ENCODE measurements at regions not wholly inside any gene's neighbourhood (a gene's known extent, or its start where the extent isn't known, plus 50 kb on each side); places are given as distances from the start of the nearest gene placed in this dataset.
"Not testable (repeated sequence)": the region's sequence is repeated elsewhere in the genome, so short reads cannot be mapped to it uniquely, and the experiment has no call there.

DNA sequence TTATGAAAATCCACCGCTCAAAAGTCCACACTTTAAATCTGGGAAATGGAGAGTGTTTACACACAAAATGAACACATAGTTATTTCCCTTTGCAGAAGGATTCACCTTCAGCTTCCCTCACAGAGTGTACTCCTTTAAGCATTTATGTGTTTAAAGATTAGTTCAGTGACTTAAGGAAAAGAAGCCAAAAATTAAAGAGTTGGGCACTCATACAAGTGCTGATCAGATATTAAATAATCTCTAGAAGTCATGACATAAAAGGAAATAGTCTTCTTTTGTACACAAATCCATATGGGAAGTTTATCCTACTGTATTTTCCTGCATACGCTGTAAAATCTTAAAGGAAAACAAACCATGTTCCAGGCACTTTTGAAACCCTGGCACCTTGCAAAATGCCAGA lies 174.2 kb downstream of the LNPK start:
- no peak for DNase-seq

DNA sequence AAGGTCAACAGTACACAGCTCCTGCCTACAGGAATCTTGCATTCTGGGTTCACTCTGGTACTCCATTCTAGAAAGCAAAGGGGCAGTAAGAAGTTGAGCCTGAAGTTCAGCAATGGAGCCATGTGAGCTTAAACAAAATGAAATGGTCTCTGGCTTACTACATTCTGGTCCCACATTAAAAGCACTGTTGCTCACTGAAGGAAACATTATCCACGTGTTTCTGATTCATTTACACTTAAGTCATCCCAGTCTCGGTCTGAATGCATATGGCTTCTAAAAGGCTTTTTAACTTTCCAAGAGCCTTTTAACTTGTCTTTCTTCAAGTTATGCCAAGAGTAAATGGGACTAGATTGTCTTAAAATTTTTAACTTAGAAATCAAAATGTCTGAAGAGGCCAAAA lies 177.8 kb downstream of the LNPK start:
- DNase-seq, result no peak

DNA sequence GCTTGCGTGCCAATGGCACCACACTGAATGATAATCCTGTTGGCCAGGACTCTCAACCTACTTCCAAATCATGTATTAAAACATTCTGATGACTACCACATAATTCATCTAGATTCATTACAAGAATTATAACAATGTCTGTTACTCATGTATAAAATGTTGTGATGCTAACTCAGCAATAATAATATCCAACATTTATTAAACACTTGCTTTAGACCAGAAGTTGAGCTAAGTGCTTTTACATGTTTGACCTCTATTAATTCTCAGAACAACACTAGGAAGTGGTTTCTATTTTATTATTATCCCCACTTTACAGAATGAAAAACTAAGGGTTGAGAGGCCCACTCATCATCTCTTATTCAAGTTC lies 178.4 kb downstream of the LNPK start:
- DNase-seq, result no peak

DNA sequence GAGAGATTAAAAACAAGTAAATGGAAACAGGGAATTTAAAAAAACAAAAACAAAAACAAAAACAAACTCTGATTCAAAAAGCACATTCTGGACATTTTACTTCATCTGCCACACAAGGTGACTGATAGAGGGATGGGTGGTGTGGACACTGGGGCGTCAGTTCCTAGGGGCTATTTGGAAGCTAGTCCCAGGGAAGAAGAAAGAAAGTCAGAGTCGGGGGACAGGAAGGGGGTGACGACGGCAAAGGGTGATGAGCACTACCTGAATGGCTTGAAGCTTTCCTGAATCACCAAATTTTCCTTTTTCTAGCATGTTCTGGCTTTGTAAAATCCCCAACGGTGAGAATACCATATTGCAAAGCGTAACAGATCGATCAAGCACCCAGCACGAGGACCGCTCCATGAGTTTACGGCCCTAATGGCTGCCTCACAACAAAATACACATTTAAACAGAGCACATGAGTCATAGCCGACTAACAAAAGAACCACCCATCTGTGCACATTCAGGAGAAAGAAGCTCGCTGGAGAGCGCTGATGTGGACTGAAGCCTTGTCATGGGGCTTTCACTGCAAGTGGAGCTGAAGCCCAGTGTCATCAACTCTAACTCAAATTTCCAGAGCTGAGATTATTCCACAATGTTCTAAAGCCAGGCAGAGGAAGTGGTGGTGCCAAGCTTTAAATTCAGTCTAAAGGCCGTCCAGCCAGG lies 178.9 kb downstream of the LNPK start:
- DNase-seq, result no peak

DNA sequence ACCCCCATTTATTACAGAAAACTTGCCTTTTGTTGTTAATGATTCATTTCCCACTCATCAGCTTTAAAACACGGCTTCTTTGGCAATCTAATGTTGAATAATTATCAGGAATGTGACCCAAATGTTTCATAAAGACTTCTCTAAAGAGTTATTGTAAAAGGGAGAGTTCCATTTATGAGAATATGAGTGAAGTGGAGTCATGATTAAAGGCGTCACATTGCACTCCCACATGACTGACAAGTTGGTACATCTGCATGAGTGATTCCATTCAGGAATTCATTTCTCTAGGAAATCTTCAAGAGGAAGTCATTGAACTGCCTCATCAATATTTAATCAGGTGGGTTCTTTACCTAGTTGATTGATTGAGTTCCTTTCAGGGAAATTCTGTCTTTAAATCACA lies 184.8 kb downstream of the LNPK start:
- no peak for DNase-seq

DNA sequence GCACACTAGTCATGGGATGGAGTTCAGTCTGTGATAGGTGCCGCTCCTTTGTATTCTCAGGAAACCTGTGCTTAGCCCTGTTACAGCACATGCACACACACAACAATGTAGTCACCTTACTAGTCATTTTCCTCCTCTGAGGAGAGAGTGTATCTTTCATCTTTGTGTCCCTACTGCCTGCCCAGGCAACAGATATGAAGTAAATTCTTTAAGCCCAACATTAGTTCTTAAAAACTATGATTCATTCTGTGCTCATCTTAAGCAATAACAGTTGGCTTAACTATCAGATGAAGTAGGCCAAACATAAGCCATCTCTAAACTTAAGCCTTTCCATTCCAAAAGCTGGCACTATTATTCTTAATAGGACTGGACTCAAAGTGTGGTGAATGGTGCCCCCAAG lies 186.5 kb downstream of the LNPK start:
- DNase-seq, result no peak

DNA sequence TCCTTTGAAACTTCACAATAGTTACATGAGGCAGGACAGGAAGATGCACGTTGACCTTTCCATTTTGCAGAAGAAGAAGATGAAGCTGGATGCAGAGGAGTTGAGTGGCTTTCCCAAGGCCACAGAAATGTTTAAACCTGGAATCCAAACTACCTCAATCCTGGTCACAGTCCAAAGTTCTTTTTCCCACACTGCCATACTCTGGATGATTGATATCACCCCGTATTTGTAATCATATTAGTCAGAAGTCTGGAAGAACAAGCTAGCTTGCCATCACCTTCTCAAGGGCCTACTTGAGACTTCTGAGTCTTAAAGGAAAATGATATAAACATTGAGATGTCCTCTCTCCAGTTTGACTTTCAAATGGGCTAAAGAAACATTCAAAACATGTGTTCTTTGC lies 190.1 kb downstream of the LNPK start:
- no peak for DNase-seq

DNA sequence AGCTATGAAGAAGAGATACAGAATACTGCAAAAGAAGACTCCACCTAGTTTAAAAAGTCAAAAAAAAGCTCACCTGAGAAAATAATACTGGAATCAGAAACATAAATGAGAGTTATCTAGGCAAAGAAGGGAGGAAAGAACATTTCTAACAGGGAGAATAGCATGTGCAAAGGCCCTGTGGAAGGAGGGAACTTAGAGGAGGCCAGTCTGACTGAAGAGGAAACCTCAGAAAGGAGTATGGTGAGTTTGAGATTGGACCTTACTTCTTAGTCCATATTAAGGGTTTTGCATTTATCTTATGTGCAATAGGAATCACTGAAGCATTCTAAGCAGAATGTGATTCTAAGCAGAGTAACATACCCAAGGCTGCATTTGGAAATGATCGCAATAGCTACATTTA lies 193.2 kb downstream of the LNPK start:
- DNase-seq, result no peak

DNA sequence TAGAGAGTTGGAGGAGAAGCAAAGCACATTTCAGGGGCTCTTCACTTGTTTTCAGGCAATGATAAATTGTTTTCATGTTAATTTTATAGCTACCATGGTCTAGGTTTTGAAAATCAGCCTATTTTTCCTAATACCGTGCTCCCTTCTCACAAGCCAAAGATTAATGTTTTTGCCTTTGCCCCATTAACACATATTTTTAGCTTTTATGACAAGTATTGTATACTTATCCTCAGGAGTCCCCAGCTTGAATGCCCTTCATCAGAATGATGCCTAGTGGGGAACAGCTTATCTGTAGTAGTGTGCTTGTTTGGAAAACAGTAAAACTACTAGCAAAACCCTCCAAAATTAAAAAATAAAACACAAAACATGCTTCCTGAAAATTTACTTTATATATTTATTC lies 194.0 kb downstream of the LNPK start:
- no peak for DNase-seq

DNA sequence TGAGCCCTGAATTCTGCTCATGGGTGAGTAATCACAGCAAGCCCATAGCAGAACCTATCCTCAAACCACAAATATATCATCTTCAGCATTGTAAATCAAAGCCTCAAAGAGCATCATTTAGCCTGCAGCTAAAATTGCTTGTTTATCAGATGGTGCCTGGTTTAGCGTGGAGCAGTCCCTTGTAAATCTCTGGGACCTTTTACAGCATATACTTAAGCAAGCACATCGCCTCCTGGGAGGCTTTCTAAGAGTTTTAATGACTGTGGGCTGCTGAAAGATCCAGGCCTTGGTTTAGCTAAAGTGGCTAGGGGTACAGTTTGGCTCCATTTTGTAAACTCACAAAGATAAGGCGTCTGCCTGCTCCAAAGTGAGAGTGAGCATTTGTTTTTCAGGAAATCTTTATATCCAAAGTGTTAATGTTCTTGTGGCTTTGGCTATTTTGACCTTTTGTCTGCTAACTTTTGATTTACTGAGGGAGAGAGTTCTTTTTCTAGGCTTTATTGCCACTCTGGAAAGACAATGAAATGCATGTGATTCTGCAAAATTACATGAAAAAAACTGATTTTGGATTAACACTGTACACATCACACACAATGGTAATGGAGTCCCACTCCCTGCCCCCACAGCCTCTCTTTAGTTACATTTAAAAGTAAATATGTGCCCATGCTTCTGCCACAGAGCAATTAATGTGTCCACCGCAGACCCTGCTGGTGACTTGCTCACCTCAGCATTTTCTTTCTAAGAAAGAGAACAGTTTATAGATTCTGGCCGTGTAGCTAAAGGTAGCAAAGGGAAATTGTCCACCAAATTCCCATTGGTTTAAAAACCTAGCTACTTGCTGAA lies 194.8 kb downstream of the LNPK start:
- peak; percentile 37 for DNase-seq

DNA sequence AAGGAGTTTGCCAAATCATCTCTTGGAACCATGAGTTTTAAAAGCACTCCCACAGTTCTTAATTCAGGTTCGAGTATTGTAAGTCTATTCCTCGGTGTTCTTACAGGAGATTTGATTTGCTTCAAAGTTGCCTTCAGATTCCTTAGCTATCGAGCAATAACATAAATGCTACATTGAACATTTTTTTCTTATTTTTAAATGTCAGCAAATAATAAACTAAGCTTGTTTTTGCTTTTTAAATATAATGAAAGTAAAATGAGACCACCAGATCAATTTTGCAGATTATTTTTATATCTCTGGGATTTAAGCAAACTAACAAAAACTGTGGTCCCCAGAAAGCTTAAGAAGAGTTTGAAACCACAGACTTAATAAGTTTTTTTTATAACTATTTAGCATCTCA lies 195.5 kb downstream of the LNPK start:
- DNase-seq, result no peak

DNA sequence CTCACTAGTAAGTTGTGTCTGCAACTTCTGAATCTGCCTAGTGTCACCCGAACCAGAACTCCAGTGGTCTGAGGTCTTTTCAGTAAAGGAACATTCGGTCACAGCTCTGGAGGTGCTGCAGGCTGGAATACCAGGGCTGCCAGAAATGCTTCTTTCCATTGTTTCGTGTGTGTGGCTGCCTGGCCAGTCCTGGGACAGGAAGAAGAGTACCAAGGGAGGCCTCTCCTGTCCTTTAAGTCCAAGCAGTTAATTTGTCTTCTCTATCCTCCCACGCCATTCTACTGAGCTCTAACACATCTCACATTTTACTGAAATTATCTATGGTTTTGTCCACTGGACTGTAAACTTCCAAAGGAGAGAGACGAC lies 196.0 kb downstream of the LNPK start:
- DNase-seq, result no peak

DNA sequence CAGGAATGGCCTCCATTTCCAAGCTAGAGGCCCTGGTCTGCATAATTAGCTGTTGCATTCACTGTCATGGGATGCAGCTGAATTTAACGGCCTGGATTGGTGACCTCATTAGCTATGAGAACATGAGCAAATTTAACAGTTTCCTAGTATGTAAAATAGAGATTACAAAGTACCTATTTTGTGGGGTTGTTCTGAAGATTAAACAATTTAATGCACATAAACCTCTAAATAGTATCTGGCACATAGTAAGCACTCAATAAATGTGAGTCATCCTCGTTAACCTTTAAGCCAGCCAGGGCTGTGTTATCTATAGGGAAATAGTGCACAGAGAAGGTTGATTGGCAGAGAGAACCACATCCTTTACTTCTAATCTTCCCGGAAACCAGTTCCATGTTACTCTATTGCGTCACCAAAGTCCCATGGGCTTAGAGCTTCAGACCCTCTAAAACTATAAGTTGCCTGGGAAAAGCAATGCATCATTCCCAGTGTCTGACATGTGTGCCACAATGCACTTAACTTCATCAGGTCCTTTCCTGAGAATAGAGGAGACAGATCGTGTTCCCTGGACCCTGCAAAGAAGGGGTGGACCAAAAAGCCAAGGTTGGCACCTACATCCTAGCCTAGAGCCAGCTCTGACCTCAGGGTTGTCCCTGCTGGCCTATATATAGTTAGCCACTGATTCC lies 196.5 kb downstream of the LNPK start:
- DNase-seq, result peak; percentile 4

DNA sequence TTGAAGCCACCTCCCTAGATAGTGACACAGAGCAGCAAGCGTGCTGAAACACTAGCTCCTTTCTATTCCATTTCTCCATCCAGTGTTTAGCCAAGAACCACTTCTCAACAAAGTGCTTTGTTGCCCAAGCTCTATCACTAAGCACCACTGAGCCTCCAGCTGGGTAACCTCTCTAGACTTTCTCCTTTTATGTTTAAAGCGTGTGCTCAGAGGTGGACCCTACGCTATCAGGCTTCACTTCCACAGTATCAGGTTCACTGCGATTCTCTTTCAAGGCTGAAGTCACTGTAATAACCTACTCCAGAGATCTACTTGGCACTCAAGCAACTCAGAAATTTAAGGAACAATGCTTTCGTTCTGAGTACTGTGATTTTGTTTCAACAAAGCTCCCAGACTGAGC lies 197.9 kb downstream of the LNPK start:
- no peak for DNase-seq

DNA sequence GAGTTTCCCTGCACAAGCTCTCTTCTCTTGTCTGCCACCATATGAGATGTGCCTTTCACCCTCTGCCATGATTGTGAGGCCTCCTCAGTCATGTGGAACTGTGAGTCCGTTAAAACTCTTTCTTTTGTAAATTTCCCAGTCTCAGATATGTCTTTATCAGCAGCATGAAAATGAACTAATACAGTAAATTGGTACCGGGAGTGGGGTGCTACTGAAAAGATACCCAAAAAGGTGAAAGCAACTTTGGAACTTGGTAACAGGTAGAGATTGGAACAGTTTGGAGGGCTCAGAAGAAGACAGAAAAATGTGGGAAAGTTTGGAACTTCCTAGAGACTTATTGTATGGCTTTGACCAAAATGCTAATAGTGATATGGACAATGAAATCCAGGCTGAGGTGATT lies 205.6 kb downstream of the LNPK start:
- DNase-seq, result not testable (repeated sequence)

DNA sequence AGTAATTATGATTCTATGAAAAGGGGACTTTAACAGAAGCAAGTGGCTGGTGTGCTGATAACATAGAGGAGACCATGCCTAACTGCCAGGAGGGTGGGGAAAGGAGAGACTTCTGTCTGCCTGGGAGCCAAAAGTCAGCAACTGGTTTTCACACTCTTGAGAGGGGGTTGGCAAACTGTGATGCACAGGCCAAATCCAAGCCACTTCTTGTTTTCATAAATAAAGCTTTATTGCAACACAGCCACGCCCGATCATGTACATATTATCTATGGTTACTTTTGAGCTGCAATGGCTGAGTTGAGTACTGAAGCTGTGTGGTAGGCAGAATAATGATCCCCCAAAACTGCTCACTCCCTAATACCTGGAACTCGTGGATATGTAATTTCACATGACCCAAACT lies 208.4 kb downstream of the LNPK start:
- DNase-seq, result no peak

DNA sequence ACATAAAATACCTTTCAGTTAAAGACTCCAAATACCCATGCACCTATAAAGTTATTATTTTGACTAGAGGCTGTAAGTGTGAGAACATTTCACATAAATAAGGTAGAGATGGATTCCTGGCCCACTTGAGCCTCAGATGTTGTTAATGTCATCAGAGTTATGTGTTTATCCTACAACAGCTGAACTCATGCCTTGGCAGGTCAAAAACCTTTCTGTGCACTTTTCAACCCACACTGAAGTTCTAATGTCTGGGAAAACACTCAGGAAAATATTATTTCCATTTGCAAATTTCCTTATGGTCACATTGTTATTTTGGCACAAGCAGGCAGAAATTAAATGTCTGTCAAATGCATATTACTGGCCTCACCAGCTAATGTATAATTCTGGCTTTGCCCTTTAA lies 209.2 kb downstream of the LNPK start:
- DNase-seq, result no peak

DNA sequence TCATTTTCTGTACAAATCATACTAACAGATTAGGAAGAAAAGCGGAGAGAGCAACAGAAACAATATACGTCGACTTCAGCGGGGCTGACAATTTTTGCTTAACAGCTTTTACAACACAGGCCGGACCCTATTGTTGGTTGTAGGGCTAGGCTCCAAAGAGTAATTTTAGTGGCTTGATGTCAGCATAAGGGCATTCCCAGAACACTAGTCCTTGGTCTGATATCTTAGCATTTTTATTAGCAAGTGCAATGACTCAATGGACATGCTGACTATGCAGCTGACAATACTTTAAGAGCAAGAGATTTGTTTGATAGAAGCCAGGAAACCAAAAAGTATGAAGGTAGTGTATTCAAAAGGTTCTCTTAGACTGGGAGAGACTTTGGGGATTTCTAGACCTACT lies 209.9 kb downstream of the LNPK start:
- DNase-seq, result no peak

DNA sequence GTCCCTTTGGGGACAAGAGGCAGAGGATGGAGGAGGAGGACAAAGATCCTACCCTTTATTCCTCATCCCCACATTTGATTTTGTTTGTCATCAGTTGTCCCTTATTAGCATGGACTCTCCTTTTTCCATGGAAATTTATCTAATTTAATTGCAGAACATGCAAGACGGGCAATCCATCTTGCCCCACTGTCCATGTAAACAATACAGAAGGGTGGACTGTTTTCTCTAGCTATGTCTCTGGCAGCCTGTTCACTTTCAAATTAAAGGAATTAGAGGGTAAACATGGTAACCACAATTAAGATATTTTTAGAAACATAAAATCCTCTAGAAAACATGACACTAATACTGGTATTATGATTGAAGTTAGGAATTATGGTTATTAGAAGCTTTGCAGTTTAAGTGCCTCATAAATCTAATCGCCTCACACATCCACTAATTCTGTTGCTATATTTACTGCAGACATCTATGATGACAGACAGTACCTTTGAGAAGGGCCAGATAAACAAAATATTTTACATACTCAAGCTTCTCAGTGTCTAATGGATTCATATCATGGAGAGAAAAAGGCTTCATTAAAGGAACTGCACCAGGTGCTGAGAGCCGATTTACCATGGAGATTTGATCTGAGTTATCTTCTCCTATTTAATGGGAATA lies 215.5 kb downstream of the LNPK start:
- no peak for DNase-seq

DNA sequence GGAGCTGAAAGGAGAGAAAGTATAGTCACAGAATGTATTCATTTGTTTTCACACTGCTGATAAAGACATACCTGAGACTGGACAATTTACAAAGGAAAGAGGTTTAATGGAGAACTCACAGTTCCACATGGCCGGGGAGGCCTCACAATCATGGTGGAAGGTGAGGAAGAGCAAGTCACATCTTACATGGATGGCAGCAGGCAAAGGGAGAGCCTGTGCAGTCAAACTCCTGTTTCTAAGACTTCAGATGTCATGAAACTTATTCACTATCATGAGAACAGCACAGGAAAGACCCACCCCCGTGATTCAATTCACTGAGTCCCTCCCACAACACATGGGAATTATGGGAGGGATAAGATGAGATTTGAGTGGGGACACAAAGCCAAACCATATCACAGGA lies 224.7 kb downstream of the LNPK start:
- DNase-seq, result not testable (repeated sequence)

DNA sequence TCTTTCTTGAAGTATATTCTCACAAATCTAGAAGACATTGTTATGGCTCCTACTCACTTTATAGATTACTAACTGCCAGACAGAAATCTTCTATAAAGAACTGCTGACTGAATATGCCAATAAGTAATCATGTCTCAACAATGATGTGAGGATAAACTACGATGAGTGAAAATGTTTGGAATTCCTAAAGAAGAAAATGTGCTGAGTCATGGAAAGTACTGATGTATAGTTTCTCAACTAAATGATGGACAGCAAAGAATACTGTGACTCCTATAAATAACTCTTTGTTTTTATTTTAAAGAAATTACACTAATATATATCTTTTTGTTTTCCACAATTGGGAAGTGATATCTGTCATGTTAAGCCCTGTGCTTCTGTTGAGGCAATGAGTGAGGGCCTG lies 232.9 kb downstream of the LNPK start:
- no peak for DNase-seq

DNA sequence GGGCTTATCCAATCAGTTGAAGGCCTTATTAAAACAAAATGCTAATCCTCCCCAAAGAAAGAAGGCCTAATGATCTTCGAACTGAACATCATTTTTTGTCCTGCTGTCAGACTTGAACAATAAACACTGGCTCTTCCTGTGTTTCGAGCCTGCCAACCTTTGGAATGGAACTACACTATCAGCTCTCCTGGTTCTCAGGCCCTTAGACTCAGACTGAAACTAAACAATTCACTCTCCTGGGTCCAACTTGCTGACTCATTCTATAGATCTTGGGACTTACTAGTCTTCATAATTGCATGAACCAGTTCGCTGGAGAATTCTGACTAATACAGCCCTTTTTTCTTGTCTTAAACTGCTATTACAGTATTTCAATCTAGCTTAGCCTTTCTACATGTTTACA lies 235.2 kb downstream of the LNPK start:
- DNase-seq, result no peak

DNA sequence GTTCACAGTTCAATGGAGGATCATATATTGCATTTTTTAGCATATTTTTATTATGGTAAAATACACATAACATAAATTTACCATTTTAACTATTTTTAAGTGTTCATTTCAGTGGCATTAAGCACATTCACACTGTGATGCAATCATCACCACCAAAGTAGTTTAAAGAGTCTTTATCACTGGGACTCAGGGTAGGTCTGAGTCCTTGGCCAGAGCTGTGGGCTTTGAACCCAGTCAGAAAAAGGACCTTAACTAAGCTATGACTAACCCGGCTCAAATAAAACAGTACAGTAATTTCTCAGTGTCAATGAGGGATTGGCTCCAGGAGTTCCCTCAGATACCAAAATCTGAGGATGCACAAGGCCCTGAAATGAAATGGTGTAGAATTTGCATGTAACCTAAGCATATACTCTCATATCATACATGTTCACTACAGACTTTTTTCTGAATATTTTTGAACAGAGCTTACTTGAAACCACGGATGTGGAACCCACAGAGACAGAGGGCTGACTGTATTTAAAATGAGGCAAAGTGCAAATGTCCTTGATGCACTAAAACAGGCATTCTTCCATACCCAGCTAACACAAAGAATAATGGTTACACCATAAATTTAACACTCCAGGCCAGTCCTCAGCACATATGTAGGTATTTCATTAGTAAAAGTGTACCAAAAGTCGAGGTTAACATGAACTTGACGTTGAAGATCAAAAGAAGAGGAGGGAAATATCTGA lies 246.2 kb downstream of the LNPK start:
- DNase-seq, result no peak
